Stimulated activated CD4-positive, alpha-beta T cell treated with anti-CD3 and anti-CD28 coated beads, Interleukin-1b, Interleukin-23, amount 100 ng/mL, for 24 hours (primary cell): ENCODE measurements at regions not wholly inside any gene's neighbourhood (a gene's known extent, or its start where the extent isn't known, plus 50 kb on each side); places are given as distances from the start of the nearest gene placed in this dataset.

Source experiments
- DNase-seq, 4 experiments: peaks; one replicate each; pipeline ENCODE4 v3.0.0-alpha.2; 2020; ENCODE audit warnings: low read depth in 4 of 4, low spot score in 1 of 4

DNA sequence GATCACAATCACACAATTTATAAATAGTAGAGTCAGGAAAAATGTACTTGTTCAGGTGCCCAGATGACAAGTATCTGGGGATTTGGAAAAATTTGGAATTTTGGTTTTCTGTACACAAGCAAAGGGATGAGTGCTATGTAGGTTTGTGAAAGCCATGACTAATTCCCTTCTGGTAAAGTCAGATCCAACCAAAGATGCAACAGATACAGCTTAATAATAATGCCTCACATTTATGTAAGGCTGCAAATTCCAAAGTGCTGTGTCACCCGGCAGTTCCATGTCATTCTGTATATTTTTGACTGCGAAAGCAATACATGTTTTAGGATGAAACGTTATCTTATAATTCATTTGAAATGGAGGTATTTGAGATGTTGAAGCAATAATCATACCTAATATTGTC, 102.7 kb upstream of the AGBL1 start:
- no peak for DNase-seq

DNA sequence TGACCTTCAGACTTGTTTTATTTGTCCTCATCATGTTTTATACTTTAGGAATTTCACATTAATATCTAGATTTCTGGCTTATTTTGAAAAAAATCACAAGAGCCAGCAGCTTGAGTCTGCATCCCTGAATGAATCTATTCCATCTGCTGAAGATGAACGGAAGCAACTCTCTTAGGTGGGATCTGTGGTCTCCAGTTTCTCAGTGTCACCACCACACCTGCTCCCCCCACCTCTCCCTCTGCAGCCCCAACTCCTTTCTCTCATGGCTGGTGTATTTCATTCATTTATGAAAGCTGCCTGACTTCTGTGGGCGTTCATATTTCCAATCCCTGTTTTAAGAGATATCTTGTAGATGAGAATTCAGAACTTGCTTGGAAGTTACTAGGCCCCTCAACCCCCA, 102.1 kb upstream of the AGBL1 start:
- no peak for DNase-seq

DNA sequence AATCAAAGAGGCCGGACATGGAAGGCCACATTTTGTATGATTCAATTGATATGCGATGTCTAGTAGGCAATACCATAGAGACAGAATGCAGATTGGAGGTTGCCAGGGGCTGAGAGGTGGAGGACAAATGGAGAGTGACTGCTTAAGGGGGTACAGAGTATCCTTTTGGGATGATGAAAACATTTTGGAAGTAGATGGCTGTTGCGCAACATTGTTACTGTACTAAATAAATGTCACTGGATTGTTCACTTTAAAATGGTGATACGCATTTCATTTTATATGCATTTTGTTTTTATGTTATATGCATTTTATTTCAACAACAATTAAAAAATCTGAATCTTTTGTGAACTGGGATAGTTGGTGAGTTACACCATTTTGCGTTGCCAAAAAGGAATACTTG, 99.7 kb upstream of the AGBL1 start:
- no peak for DNase-seq

DNA sequence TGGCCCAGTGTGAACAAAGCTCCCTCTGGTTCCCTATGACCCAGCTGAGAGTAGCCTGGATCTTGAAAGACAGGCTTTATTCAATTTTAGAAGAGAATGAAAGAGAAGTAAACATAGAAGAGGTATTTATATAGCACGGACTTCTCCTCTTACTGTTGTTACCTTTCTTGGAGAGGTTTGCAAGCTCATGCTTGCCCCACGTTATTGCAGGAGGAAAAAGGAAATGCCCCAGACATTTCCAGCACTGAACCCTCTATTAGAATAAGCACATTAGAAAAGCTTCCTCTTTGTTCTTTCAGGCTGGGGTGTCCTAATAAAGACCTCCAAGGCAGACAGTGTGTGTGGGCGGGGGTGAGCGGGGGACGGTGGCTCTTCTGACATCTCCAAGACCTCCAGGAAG, 98.7 kb upstream of the AGBL1 start:
- DNase-seq = no peak

DNA sequence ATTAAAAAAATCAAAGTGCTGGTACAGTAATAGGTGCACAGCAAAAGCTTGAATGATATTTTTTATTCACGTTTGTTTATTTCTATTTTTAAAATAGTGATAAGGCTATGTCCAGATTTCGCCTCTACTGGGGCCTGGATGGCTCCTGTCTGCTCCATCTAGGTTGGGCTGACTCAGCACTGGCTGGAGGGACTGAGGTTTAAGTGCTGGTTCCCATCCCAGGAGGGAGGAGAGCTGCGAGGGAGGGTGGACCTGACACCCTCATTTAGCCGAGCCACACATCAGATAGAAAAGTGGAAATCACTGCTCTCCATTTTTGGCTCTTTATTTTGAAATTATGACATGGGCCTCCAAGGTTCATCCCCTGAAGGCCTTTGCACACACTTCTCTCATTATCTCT, 95.4 kb upstream of the AGBL1 start:
- DNase-seq = no peak

DNA sequence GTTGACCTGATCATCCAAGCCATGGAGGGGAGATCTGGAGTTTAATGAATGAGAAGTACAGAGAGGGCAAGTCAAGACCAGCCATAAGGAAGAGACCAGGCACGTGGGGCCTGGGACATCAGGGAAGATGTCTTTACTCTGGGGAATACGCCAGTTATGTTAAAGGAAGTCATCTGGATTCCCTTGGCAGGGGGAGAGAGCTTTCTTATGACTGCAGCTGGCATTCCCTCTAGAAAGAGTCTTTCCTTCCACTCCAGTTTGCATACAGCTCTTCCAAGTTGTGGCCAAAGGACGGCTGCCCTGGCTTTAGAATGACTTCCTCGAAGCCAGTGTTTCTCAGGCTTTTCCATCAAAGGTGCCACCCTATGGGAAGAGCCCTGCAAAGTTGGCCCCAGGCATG, 93.6 kb upstream of the AGBL1 start:
- DNase-seq = no peak

DNA sequence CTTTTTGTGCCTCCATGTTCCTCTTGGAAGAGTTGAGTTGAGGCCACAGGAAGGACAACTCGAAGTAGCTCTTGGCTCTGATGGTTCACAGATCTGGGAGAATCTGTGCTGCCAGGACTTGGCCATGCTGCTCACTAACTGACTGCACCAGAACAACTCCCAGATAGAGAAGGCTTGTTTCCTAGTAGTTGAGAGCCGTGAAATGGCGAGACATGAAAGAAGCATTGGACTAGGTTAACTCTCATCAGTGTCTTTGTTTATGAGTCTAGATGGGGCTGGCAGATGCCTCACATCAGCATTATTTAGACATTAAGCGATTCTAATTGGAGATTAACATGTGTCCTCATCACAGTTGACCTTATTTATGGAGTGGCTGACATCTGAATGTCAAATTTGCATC, 92.9 kb upstream of the AGBL1 start:
- DNase-seq = no peak

DNA sequence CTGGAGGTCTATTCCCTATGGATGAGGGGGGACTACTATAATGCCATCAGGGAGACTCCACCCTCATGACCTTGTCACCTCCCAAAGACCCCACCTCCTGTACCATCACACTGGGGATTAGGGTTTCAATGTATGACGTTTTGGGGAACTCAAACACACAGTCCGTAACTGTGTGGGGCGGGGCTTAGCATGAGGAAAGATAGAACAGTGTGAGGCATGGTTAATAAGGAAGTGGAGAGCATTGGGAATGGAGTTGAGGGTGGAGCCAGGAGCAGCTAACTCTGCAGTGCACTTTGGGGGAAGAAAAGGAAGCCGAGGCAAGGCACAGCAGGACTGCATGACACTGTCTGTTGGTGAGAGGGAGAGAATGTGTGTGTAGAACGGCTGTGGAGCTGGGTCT, 90.9 kb upstream of the AGBL1 start:
- no peak for DNase-seq

DNA sequence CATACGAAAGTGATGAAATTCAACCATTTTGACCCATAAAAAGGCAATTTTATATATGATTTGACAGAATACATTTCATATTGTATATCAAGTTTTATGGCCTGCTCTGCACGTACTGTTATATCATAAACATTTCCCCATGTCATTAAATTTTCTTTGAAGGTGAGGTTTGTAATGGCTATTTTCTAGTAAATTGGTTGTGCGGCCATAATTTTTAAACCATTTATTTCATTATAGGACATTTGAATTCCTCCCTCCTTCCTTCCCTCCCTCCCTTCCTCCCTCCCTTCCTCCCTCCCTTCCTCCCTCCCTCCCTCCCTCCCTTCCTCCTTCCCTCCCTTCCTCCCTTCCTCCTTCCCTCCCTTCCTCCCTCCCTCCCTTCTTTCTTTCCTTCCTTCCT, 87.4 kb upstream of the AGBL1 start:
- DNase-seq = no peak

DNA sequence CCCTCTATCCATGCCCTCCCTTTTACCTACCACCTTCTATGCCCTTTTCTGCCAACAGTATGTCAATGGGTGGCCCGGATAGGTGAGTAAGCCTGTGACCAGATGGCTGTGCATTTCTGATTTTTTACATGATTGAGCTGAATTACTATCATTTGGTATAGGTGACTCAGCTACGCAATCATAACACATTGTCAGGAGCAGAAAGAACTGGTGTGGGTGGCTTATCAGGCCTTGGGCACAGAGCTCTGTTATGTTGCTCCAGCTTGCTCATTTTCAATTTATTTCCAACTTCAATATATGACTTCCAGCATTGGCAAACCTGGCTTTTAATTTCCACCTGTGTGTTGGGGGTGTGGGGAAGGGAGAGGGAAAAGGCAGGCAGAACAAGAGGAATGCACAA, 86.6 kb upstream of the AGBL1 start:
- no peak for DNase-seq

DNA sequence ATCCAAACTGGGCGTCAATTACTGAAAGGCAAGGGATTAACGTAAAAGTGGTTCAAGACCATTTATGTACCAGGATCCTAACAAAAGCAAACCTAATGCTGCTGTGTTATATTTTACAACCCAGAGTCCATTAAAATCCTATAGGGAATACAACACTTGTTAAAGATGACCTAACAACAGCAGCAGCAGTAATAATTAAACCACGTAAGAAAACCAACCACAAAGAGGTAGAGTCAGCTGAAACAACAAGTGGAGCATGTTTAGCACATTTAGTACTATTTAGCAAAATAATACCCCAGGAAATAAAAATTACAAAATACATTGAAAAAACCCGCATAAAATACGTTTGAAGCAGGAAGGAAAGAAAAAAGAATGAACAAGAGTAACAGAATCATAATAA, 82.1 kb upstream of the AGBL1 start:
- no peak for DNase-seq

DNA sequence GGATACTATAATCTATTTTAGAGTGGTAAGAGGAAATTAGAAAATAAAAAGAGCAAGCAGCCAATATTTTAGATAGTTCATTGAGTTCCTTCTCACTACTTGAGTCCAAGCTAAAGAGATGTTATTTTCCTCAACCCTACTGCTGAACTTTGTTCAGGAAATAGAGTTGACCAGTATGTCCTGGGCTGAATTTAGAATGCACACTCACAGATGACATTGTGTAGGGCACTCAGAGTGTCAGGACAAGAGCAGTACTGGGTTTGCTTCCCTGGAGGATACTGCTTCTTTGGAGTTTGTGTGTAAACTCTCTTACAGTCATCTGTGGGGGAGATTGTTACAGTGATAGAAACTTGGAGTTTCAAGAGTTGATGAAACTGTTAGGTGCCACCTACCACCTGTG, 80.0 kb upstream of the AGBL1 start:
- no peak for DNase-seq

DNA sequence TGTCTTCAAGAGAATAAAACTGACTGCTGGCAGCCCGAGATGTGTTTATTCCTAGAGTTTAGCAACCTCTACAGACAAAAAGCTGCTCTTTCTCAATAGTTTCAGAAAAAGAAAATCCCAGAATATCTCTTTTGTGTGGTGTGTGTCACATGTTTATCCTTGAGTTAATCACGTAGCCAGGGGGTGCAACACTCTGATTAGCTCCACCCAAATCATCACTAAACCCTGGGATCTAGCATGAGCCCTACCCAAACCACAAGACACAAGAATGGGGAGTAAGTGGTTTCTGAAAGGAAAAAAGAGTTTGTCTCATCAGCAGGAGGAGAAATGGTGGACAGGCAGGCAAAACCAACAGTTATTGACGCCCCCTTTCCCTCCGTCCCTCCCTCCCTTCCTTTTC, 78.5 kb upstream of the AGBL1 start:
- no peak for DNase-seq

DNA sequence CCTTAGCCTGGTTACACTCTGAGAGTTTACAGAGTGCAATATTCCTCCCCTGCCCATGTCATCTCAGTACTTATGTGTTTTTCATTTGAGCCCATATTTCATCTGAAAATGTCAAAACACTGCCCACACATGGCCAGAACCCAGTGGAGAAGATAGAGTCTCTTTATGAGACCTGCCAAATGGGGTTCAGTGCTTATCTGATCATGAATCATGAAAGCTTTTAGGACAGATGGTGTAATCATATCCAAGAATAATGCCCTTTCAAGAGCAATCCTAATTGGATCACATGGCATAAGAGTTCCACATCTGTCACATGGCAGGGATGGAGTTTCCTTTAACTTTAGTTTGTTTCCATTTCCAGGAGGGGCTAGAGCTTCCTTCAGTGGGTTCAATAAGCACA, 77.2 kb upstream of the AGBL1 start:
- DNase-seq = no peak

DNA sequence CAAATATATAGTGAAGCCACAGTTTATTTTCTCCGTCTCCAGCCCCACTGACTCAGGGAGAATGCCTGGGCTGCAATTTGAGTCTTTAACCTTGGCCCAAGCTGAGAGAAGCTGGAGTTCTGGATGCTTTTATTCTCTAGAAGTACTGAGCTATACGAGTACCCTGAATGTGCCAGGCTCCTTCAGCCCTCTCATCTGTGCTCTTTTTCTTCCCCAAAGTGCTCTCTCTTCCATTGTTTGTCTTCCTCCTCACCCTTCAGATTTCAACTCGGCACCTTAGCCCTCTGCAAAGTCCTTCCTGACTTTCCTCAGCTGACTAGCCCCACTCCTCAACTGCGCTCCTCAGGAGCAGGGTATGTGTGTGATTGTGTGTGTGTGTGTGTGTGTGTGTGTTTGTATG, 75.6 kb upstream of the AGBL1 start:
- DNase-seq = no peak

DNA sequence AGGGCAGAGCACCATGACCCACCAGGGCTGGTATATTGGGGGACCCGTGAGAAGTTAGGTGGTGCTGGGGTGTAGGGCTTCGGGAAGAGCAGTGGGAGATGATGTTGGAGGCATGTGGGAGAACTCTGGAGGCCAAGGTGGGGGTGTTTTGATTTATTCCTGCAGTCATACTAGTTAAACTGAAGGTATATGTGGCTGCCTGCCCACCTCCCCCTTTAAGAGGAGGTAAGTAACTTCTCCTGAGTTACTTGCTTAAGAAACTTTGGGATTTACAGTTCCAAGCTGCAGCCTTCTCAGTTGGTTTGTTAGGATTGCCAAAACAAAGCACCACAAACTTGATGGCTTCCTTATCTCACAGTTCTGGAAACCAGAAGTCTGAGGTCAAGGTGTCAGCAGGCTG, 73.1 kb upstream of the AGBL1 start:
- DNase-seq = no peak

DNA sequence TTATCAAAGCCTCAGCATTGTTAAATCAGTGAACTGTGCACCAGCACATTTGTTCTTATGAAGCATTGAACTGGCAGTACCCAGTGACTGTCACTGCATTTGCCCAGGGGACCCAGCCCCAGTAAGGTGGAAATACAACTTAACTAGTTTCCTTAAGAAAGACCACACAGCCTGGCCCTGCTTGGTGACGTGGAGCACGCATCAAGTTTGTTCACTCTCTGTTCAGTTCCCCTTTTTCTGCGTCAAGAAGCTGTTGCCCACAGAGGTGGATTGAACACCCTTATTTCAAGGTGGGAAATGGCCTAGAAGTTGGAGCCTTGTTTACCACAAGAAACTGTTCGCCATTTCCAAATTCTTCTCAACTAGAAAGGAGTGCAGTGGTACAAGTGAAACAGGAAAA, 69.9 kb upstream of the AGBL1 start:
- no peak for DNase-seq

DNA sequence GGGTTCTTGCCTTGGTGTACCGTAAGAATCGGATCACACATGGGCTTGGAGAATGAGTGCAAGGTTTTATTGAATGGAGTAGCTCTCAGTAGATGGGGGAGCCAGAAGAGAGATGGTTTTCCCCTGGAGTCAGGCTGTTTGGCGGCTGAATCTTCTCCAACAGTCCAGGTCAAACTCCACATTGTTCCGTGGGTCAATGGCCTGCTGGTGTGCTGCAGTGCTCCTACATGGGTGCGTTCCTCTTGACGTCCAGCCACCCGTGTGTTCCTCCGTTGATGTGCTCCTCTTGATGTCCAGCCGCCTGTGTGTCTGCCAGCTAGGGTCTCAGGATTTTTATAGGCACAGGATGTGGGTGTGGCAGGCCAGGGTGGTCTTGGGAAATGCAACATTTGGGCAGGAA, 69.3 kb upstream of the AGBL1 start:
- no peak for DNase-seq

DNA sequence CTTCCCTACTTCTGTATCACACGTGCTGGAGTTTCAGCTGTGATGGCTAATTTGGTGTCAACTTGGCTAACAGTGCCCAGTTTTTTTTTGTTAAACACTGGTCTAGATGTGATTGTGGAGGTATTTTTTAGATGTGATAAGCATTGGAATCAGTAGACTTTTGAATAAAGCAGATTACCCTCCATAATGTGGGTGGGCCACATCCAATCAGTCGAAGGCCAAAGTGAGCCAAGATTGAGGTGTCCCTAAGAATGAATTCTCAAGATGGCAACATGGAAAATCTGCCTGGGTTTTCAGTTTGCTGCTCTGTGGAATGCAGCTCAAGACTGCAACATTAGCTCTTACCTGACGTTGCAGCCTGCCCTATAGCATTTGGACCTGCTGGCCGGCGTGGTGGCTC, 68.8 kb upstream of the AGBL1 start:
- DNase-seq = no peak

DNA sequence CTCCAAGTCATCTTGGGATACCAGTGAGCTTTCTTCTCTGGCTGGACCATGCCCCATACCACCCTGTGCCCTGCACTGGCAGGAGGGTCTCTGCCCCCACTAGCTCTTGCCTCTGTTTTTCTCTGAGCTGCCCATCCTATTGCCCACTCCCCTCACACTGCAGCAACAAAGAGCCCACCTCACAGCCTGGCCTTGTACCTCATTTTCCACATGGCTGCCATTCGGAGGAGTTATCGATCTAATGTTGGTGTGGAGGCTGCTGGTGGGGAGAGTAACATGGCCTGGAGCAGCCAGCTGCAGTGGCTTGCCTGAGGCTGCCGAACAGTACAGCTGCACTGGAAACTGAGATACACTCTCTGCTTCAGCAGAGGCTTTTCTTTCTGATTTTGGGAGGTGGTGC, 65.7 kb upstream of the AGBL1 start:
- DNase-seq = no peak

DNA sequence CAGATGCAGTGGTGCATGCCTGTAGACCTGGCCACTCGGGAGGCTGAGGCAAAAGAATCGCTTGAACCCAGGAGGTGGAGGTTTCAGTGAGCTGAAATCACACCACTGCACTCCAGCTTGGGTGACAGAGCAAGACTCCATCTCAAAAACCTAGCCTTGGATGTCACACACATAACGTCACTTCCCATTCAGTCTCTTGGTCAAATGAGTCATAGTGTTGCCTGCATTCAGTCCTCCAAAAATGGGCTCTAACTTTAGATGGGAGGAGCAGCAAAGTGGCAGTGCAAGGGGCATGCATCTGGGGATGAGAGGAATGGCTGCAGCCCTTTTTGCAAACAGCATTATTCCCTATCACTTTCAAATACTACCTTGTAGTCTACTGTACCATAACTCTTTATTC, 62.9 kb upstream of the AGBL1 start:
- no peak for DNase-seq

DNA sequence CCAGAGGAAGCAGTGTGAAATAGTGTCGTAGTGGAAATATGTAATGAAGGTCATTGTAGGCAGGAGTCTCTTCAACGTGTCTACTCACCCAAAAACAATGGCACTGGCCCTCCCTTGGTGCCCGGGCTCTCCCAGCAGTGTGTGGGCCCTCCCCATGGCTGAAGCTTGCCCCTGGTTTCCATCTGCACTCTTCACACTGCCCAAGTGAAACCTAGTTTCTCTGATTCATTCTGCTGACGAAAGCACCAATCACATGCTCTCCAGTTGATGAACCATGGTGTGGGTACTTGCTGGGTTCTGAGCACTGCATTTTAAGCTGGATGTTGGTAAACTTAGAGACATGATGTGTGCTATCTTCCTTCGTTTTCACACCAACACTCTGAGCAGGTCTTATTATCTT, 61.0 kb upstream of the AGBL1 start:
- DNase-seq = no peak

DNA sequence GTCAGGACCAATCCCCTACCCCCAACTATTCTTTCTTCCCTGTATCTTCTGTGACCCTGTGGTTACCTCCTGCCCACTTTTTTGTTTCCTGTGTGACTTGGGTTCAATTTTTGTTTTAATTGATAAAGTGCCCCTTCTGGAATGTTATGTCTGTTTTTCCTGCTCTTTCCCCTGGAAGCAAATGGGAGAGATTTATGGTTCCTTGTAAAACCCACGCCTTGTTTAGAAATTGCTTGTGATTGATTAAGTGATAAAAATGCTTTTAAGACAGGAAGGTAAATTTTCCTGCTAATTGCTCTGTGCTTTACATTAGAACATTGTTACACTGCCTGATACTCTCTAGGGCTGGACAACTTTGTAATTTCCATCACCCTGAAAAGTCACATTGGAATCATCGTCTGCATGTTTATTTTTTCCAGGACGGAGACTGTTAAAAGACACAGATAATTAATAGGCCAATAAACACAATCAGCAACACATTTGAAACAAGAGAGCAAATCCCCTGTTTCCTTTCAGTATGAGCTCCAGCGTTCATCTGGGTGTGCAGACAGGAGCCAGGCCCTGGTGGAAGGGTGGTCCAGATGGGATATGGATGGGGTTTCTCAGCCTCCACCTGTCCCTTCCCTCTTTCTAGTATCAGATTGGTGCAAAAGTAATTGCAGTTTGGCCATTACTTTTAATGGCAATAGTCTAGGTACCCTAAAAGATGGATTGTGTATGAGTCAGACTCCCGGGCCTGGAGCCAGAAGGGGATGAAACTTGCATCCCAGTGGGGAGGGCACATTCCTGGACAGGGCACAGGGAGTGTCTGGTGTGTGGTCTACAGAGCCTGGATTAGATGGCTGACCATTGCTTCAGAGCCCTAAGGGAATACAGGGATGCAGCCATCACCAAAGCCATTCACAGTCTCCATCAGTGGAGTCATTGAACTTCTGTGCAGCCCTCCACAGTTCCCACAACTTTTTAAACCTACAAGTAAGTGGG, 58.1 kb upstream of the AGBL1 start:
- no peak for DNase-seq
